Coronary artery (tissue), 2 donors: ENCODE measurements at regions not wholly inside any gene's neighbourhood (a gene's known extent, or its start where the extent isn't known, plus 50 kb on each side); places are given as distances from the start of the nearest gene placed in this dataset.

Source experiments
- DNase-seq: peaks from one replicate; pipeline ENCODE4 v3.0.0-alpha.2; 2017; ENCODE audit warnings: low spot score
- H3K27ac ChIP-seq, 2 donors: fragments of 200-600 bp; sonication (generic); one replicate each; pipeline ENCODE4 v1.5.1; 2016 to 2019
- H3K4me3 ChIP-seq: fragments of 200-600 bp; sonication (generic); 2 replicates; pipeline ENCODE4 v1.5.1; 2016; ENCODE audit warnings: mild to moderate bottlenecking, moderate library complexity
- CTCF ChIP-seq: fragments of 200-600 bp; sonication (generic); IDR thresholded peaks from one replicate; pipeline ENCODE4 v1.5.1; 2019; ENCODE audit warnings: antibody characterized with exemption

- H3K27ac ChIP-seq = no peak overlapping the region
- no peak for TF ChIP-seq CTCF
- H3K4me3 ChIP-seq = no peak overlapping the region
- DNase-seq = no peak
These were observed 441.5 kb downstream of the PDZRN4 start for GRCh38 chr12:41629611-41630010.

- DNase-seq = no peak
- H3K27ac ChIP-seq = no peak overlapping the region
- H3K4me3 ChIP-seq = no peak overlapping the region
- TF ChIP-seq CTCF = no peak
These were observed 439.4 kb downstream of the PDZRN4 start for GRCh38 chr12:41627476-41627875.

GRCh38 chr12:41624571-41624970, 436.5 kb downstream of the PDZRN4 start:
- Histone ChIP-seq H3K4me3 (no peak overlapping the region), H3K27ac (no peak overlapping the region)
- DNase-seq = no peak
- TF ChIP-seq CTCF = no peak
